GM12872 (cell line): ENCODE measurements at regions not wholly inside any gene's neighbourhood (a gene's known extent, or its start where the extent isn't known, plus 50 kb on each side); places are given as distances from the start of the nearest gene placed in this dataset.

Experiments used
- TF ChIP-seq, protein P1 (sequence below): IDR thresholded peaks from 3 replicates; pipeline ENCODE4 v1.5.1; 2011; ENCODE audit warnings: low read depth, mild to moderate bottlenecking, low read length, moderate library complexity; ENCODE audit not compliant: insufficient read depth

GRCh38 chr12:102344691-102345090 lies 135.7 kb downstream of the IGF1 start:
- TF ChIP-seq, protein P1, sequence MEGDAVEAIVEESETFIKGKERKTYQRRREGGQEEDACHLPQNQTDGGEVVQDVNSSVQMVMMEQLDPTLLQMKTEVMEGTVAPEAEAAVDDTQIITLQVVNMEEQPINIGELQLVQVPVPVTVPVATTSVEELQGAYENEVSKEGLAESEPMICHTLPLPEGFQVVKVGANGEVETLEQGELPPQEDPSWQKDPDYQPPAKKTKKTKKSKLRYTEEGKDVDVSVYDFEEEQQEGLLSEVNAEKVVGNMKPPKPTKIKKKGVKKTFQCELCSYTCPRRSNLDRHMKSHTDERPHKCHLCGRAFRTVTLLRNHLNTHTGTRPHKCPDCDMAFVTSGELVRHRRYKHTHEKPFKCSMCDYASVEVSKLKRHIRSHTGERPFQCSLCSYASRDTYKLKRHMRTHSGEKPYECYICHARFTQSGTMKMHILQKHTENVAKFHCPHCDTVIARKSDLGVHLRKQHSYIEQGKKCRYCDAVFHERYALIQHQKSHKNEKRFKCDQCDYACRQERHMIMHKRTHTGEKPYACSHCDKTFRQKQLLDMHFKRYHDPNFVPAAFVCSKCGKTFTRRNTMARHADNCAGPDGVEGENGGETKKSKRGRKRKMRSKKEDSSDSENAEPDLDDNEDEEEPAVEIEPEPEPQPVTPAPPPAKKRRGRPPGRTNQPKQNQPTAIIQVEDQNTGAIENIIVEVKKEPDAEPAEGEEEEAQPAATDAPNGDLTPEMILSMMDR = no peak

- TF ChIP-seq, protein P1 = no peak
Observed at GRCh38 chr12:102343361-102344121, 136.8 kb downstream of the IGF1 start.

DNA sequence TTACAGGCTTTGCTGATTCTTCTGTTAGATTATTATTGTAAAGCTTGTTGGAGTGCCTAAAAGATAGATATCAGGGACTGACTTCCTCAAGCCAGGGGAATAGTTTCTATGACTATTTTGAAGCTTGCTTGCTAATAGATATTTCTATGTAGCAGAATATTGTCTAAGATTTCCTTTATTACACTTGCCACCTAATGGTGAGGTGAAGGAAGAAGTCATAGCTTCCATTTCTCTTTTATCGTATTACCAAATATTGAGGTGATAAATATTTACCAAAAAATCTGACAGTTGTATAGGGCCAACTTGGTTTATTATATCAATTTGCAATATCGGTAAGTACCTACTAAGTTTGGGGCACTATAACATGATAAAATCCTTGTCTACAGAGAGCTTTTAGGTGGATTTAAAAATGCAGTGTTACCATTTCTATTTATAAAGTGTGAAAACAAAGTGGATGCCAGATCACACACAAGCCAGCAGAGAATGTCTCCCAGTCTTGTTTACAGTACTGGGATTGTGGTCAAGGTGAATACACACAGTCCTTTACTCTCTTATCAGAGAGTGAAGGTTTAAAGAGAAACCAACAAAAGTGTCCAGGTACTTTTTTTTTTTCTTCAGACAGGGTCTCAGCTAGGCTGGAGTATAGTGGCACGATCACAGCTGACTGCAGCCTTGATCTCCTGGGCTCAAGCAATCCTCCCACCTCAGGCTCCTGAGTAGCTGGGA lies 137.9 kb downstream of the IGF1 start:
- TF ChIP-seq, protein P1 = no peak

DNA sequence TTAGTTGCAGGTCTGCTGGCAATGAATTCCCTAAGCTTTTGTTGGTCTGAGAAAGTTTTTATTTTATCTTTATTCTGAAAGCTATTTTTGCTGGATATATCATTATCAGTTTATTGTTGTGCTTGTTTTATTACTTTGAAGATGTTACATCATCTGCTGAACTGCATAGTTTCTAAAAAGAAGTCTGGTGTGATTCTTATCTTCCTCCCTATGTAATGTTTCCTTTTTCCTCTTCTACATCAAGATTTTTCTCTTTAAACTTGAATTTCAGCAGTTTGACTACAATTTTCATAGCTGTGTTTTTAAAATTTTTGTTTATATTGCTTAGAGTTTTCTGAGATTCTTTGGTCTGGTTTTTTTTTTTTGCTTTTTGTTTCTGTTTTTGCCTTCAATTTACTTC lies 137.1 kb upstream of the PMCH start:
- TF ChIP-seq, protein P1 = no peak

GRCh38 chr12:102331419-102331818 lies 133.8 kb upstream of the PMCH start:
- TF ChIP-seq, protein P1 = no peak

DNA sequence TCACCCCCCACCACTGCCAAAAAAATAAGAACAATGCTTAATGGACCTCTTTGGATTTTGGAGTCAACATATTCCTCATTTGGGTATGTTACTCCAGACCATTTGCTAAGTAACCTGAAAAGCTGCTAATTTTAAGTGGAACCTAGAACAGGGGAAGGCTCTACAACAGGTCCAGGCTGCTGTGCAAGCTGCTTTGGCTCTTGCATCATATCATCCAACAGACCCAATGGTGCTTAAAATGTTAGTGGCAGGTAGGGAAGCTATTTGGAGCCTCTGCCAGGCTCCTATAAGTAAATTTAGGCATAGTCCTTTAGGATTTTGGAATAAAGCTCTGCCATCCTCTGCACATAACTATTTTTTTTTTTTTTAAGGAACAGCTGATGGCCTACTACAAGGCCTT lies 132.2 kb upstream of the PMCH start:
- TF ChIP-seq, protein P1 = no peak

GRCh38 chr12:102326982-102327381 lies 129.3 kb upstream of the PMCH start:
- TF ChIP-seq, protein P1 = no peak
